HG03097 (cell line): ENCODE measurements at regions not wholly inside any gene's neighbourhood (a gene's known extent, or its start where the extent isn't known, plus 50 kb on each side); places are given as distances from the start of the nearest gene placed in this dataset.

Experiments
- ATAC-seq: cut with Tn5 transposase; IDR thresholded peaks from one replicate; pipeline ENCODE4 v1.9.1; 2021; ENCODE audit not compliant: unreplicated experiment, low FRiP score

- ATAC-seq: peak; percentile 71
Measured at GRCh38 chr11:95556342-95557163, 233.0 kb downstream of the FAM76B start.

- ATAC-seq: no peak
Measured at GRCh38 chr11:95556011-95556341, 233.6 kb downstream of the FAM76B start.

GRCh38 chr11:95554911-95555310 lies 234.7 kb downstream of the FAM76B start:
- ATAC-seq: no peak

GRCh38 chr11:95549301-95549700 lies 240.3 kb downstream of the FAM76B start:
- no peak for ATAC-seq

GRCh38 chr11:95548416-95548815 lies 241.2 kb downstream of the FAM76B start:
- ATAC-seq: no peak

GRCh38 chr11:95547976-95548375 lies 241.6 kb downstream of the FAM76B start:
- ATAC-seq: no peak

GRCh38 chr11:95547186-95547585 lies 242.4 kb downstream of the FAM76B start:
- ATAC-seq: no peak

GRCh38 chr11:95545116-95545875 lies 244.3 kb downstream of the FAM76B start:
- ATAC-seq: no peak

GRCh38 chr11:95544095-95544856 lies 245.3 kb downstream of the FAM76B start:
- ATAC-seq: no peak

- no peak for ATAC-seq
Measured at GRCh38 chr11:95542868-95543551, 246.6 kb downstream of the FAM76B start.

GRCh38 chr11:95541715-95542114 lies 247.9 kb downstream of the FAM76B start:
- no peak for ATAC-seq

GRCh38 chr11:95536047-95536690 lies 253.4 kb downstream of the FAM76B start:
- ATAC-seq: no peak

- ATAC-seq: no peak
Measured at GRCh38 chr11:95534809-95535208, 254.8 kb downstream of the FAM76B start.

GRCh38 chr11:95534226-95534625 lies 255.4 kb downstream of the FAM76B start:
- ATAC-seq: no peak

- ATAC-seq: no peak
Measured at GRCh38 chr11:95531116-95531515, 258.5 kb downstream of the FAM76B start.

- ATAC-seq: no peak
Measured at GRCh38 chr11:95524314-95525036, 265.1 kb downstream of the FAM76B start.

- no peak for ATAC-seq
Measured at GRCh38 chr11:95522874-95523273, 266.7 kb downstream of the FAM76B start.

- ATAC-seq: no peak
Measured at GRCh38 chr11:95521862-95522261, 267.7 kb downstream of the FAM76B start.

GRCh38 chr11:95521133-95521542 lies 268.4 kb downstream of the FAM76B start:
- no peak for ATAC-seq
